ENCODE measurements at regions not wholly inside any gene's neighbourhood (a gene's known extent, or its start where the extent isn't known, plus 50 kb on each side); places are given as distances from the start of the nearest gene placed in this dataset.
"Not testable (repeated sequence)": the region's sequence is repeated elsewhere in the genome, so short reads cannot be mapped to it uniquely, and the experiment has no call there.

GRCh38 chr6:120496661-120497060, 837.6 kb downstream of the TBC1D32 start:
- no peak for DNase-seq (ENCODE audit: low read depth)

- DNase-seq (ENCODE audit: low read depth), result no peak
Observed at GRCh38 chr6:120493505-120493904, 840.8 kb downstream of the TBC1D32 start.

GRCh38 chr6:120489941-120490340, 844.3 kb downstream of the TBC1D32 start:
- DNase-seq (ENCODE audit: low read depth), result no peak

GRCh38 chr6:120484146-120484545, 850.1 kb downstream of the TBC1D32 start:
- no peak for DNase-seq (ENCODE audit: low read depth)

- no peak for DNase-seq (ENCODE audit: low read depth)
Observed at GRCh38 chr6:120478650-120479049, 855.6 kb downstream of the TBC1D32 start.

GRCh38 chr6:120473804-120474203, 860.5 kb downstream of the TBC1D32 start:
- no peak for DNase-seq (ENCODE audit: low read depth)

- DNase-seq (ENCODE audit: low read depth), result no peak
Observed at GRCh38 chr6:120468486-120468885, 865.8 kb downstream of the TBC1D32 start.

- DNase-seq (ENCODE audit: low read depth), result no peak
Observed at GRCh38 chr6:120451508-120451907, 882.8 kb downstream of the TBC1D32 start.

- no peak for DNase-seq (ENCODE audit: low read depth)
Observed at GRCh38 chr6:120447605-120448004, 886.7 kb downstream of the TBC1D32 start.

- DNase-seq (ENCODE audit: low read depth), result not testable (repeated sequence)
Observed at GRCh38 chr6:120432840-120433239, 901.4 kb downstream of the TBC1D32 start.

GRCh38 chr6:120431841-120432240, 902.4 kb downstream of the TBC1D32 start:
- no peak for DNase-seq (ENCODE audit: low read depth)

- no peak for DNase-seq (ENCODE audit: low read depth)
Observed at GRCh38 chr6:120411394-120411793, 922.9 kb downstream of the TBC1D32 start.

GRCh38 chr6:120410586-120410985, 923.7 kb downstream of the TBC1D32 start:
- no peak for DNase-seq (ENCODE audit: low read depth)

- DNase-seq (ENCODE audit: low read depth), result no peak
Observed at GRCh38 chr6:120407696-120408095, 926.6 kb downstream of the TBC1D32 start.

GRCh38 chr6:120405947-120406346, 928.3 kb downstream of the TBC1D32 start:
- DNase-seq (ENCODE audit: low read depth), result no peak

- DNase-seq (ENCODE audit: low read depth), result no peak
Observed at GRCh38 chr6:120395784-120396183, 938.5 kb downstream of the TBC1D32 start.

GRCh38 chr6:120395330-120395729, 939.0 kb downstream of the TBC1D32 start:
- DNase-seq (ENCODE audit: low read depth), result no peak

GRCh38 chr6:120392941-120393340, 941.3 kb downstream of the TBC1D32 start:
- DNase-seq (ENCODE audit: low read depth), result no peak

GRCh38 chr6:120384671-120385070, 949.6 kb downstream of the TBC1D32 start:
- DNase-seq (ENCODE audit: low read depth), result no peak

- no peak for DNase-seq (ENCODE audit: low read depth)
Observed at GRCh38 chr6:120383681-120384080, 950.6 kb downstream of the TBC1D32 start.

- DNase-seq (ENCODE audit: low read depth), result no peak
Observed at GRCh38 chr6:120378582-120379220, 955.6 kb downstream of the TBC1D32 start.

GRCh38 chr6:120373185-120373584, 961.1 kb downstream of the TBC1D32 start:
- no peak for DNase-seq (ENCODE audit: low read depth)

- DNase-seq (ENCODE audit: low read depth), result no peak
Observed at GRCh38 chr6:120363429-120363828, 970.9 kb downstream of the TBC1D32 start.

- not testable (repeated sequence) for DNase-seq (ENCODE audit: low read depth)
Observed at GRCh38 chr6:120358535-120358934, 975.7 kb downstream of the TBC1D32 start.

Data from stimulated activated CD8-positive, alpha-beta memory T cell treated with anti-CD3 and anti-CD28 coated beads, Interleukin-7, amount 100 ng/mL, for 24 hours (primary cell).